GM19463 (cell line): ENCODE measurements at regions not wholly inside any gene's neighbourhood (a gene's known extent, or its start where the extent isn't known, plus 50 kb on each side); places are given as distances from the start of the nearest gene placed in this dataset.
"Not testable (repeated sequence)": the region's sequence is repeated elsewhere in the genome, so short reads cannot be mapped to it uniquely, and the experiment has no call there.

Experiments used
- ATAC-seq: cut with Tn5 transposase; IDR thresholded peaks from one replicate; pipeline ENCODE4 v1.9.1; 2021; ENCODE audit warnings: mild to moderate bottlenecking, moderate library complexity; ENCODE audit not compliant: unreplicated experiment

GRCh38 chr5:74406844-74407243 lies 233.7 kb downstream of the ENC1 start:
- no peak for ATAC-seq

GRCh38 chr5:74405593-74405992 lies 234.9 kb downstream of the ENC1 start:
- no peak for ATAC-seq

DNA sequence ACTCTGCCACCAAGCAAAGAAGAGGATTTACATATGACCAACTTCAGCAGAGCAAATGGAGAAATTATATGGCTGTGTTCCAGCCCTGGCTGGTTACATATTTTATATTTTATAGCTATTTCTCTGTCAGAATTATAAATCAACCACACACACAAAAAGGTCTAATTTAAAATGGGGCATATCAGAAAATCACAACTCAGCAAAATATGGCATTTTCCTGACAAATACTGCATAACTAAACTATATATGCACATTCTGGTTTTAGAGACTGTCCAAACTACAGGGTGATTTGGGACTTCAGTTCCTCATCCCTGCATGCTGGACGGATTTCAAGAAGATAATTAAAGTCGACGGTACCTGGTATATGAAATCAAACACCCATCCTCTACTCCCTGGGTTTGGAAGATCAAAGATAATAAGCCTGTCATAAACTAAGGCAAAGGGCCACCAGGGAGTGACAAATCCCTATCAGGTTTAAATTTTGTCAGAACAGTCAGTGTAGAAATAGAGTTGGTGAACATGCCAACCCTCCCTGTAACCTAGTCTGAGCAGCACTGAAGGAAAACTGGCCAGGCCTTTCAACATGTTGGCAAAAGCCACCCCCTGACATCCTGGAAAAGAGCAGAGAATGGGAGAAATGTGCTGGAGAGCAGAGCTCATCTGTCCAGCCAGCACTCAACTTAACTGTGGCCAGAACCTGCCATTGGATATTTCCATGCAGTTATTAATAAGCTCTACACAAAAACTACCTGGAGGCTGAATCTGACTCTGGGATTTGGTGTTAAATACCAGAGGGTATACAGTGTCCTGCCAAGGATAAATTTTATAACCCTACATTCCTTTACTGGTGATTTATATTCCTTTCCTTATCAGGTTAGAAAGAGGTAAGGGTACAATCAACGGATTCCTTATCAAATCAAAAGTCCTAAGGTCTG lies 235.7 kb downstream of the ENC1 start:
- no peak for ATAC-seq

DNA sequence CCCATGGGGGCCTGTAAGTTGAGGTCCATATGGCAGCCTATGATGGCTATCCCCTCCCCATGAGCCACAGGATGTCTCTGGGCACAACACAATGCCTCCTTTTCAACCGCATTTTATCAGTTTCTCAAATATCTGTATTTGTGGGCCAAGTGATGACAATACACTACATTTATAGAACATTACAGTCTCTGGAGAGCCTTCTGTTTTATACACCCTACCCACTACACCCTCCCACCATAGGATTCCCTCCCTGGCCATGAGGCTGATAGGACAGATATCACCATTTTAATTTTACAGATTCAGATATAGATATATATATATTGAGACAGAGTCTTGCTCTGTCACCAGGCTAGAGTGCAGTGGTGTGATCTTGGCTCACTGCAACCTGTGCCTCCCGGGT lies 236.8 kb downstream of the ENC1 start:
- no peak for ATAC-seq

GRCh38 chr5:74402553-74402952 lies 238.0 kb downstream of the ENC1 start:
- ATAC-seq = no peak

- ATAC-seq = no peak
Measured at GRCh38 chr5:74401946-74402320, 238.6 kb downstream of the ENC1 start.

- no peak for ATAC-seq
Measured at GRCh38 chr5:74401281-74401945, 239.1 kb downstream of the ENC1 start.

DNA sequence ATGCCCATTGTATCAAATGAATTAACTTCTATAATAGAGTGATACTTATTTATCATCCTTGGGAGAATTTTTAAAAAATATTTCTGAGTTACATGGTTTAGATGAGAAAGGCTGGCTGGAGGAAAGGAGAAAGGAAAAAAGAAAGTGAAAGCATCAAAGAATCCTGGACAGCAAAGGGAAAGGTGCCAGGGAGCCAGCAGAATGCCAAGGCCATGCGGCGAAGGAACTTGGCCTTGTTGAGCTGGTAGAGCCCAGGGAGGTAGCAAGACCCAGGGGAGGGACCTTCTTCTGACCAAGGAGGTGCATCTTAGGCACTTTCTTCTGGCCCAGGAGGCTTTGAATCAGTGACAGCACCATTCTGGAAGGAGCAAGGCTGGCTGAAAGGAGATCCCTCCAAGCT lies 240.5 kb downstream of the ENC1 start:
- no peak for ATAC-seq

- ATAC-seq = no peak
Measured at GRCh38 chr5:74396913-74397622, 243.5 kb downstream of the ENC1 start.

GRCh38 chr5:74394916-74395880 lies 245.3 kb downstream of the ENC1 start:
- no peak for ATAC-seq

GRCh38 chr5:74394528-74394915 lies 246.0 kb downstream of the ENC1 start:
- no peak for ATAC-seq

GRCh38 chr5:74393943-74394342 lies 246.6 kb downstream of the ENC1 start:
- ATAC-seq = no peak

- ATAC-seq = no peak
Measured at GRCh38 chr5:74392711-74393351, 247.7 kb downstream of the ENC1 start.

- ATAC-seq = no peak
Measured at GRCh38 chr5:74391410-74391809, 249.1 kb downstream of the ENC1 start.

DNA sequence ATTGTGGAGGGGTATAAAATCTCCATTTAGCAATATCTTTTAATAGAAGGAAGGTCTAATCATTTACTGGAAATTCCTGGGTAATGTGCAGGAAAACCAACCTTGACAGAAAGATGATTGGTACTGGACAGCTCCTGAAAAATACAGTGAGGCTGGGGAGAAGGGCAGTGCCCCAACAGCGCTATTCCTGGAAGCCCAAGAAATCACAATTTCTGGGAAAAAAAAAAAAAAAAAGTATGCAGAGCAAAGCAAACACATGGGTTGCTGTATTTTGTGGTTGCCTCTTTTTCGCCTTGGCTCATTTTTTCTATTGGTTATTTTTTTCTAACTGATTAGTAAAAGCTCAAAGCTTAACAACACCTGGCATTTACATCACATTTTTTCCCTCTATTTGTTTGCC lies 249.7 kb downstream of the ENC1 start:
- no peak for ATAC-seq

- ATAC-seq = no peak
Measured at GRCh38 chr5:74390306-74390637, 250.3 kb downstream of the ENC1 start.

DNA sequence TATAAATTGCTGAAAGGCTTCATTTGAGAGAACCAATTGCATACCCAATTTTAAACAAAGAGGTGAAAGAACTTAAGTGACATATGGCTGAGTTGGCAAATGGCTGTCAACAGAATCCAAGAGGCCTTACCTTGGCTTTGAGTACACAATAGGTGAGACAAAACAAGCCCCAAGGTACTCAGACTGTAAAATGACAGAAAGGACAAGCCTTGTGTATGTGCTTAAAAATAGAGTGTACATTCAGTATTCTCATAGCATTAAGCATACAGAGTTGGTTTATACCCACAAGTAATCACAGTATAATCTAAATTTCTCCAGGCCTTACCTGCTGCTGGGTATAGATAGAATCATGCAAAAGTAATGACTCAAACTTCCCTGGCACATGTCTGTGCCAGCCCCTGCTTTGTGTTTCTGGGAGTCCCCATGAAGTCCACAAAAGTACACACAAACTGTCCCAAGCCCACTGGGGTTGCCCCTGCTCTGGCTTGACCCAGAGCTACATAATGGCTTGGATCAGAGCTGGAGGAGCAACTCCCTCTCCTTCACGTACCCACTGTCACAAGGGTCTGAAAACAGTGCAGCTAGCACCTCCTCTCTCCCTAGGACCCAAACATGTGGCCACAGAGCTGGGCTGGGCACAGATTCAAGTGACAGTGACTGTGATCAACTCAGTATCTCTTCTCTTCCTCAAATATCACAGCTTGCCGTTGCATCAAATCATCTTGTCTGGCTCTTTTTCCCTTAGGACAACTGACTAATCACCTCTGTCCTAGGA lies 250.8 kb downstream of the ENC1 start:
- no peak for ATAC-seq

DNA sequence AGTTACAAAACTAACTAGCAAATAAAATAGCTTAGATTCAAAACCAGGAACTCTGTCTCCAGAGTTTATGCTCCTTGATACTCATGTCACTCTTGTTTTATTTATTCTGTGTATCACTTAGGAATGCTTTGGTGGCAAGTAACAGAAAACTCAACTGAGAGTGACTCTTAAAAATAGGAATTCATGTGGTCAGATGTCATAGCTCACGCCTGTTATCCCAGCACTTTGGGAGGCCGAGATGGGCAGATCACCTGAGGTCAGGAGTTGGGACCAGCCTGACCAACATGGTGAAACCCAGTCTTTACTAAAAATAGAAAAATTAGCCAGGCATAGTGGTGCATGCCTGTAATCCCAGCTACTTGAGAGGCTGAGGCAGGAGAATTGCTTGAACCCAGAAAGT lies 252.1 kb downstream of the ENC1 start:
- not testable (repeated sequence) for ATAC-seq

GRCh38 chr5:74386571-74387334 lies 253.8 kb downstream of the ENC1 start:
- no peak for ATAC-seq
